K562 (cell line): ENCODE measurements at regions not wholly inside any gene's neighbourhood (a gene's known extent, or its start where the extent isn't known, plus 50 kb on each side); places are given as distances from the start of the nearest gene placed in this dataset.

Experiments used
- ATAC-seq: fragments of 200-7000 bp; cut with Tn5 transposase; 3 replicates; pipeline ENCODE4 v1.9.1; 2020; ENCODE audit warnings: moderate library complexity
- BruUV-seq: library from RNA; stranded (reverse); fragments of 400-500 nt; replicated peaks from 2 replicates; lab custom pipeline; 2021; lab: Mats Ljungman, UMichigan
- CTCF ChIA-PET: fragments of 300-600 bp; formaldehyde crosslinking; extraction: SDS; loops from one replicate; lab custom pipeline; 2021; ENCODE audit warnings: low intra/inter-chr PET ratio; lab: Yijun Ruan, JAX
- POLR2A ChIA-PET: fragments of 300-600, 350-650 bp; sonication (Branson Sonifier 250); formaldehyde crosslinking; extraction: SDS; loops from one replicate; lab custom pipeline; 2021; ENCODE audit warnings: antibody characterized with exemption, inconsistent platforms; lab: Yijun Ruan, JAX
- DNase-seq, 4 experiments: peaks; one replicate each; pipeline versions ENCODE4 v3.0.0 to v3.0.0-alpha.2; 2011 to 2018; ENCODE audit warnings: low spot score in 3 of 4, mixed read lengths in 3 of 4; ENCODE audit errors: extremely low read depth in 1 of 4
- FAIRE-seq: peaks from 2 replicates; lab custom pipeline; 2011; peaks lifted over from hg19 to GRCh38; lab: Jason Lieb, UNC
- H2AFZ ChIP-seq: 2 replicates; pipeline ENCODE4 v1.6.0; 2011; ENCODE audit warnings: low read depth, low read length, control low read depth, inconsistent platforms
- H3K27ac ChIP-seq: fragments of 200-600 bp; 3 replicates; pipeline ENCODE4 v1.8.0; 2011; ENCODE audit warnings: low read depth, mild to moderate bottlenecking, control low read depth, inconsistent platforms, low read length, moderate library complexity, mixed read lengths; ENCODE audit errors: extremely low read depth
- H3K27me3 ChIP-seq, 2 experiments: fragments of 300-600 bp in 1 of 2; 2 replicates in 1 of 2; 3 replicates in 1 of 2; pipeline versions ENCODE4 v1.6.0 to v1.8.0; 2011; ENCODE audit warnings: inconsistent platforms in 2 of 2, low read length in 2 of 2, mild to moderate bottlenecking in 1 of 2, mixed read lengths in 1 of 2, moderate library complexity in 1 of 2; ENCODE audit not compliant: control insufficient read depth in 2 of 2, insufficient read depth in 2 of 2
- H3K36me3 ChIP-seq: fragments of 300-600 bp; 3 replicates; pipeline ENCODE4 v1.8.0; 2011; ENCODE audit warnings: mild to moderate bottlenecking, low read length, inconsistent platforms; ENCODE audit not compliant: control insufficient read depth, insufficient read depth
- H3K4me1 ChIP-seq, 2 experiments: fragments of 200-600 bp in 1 of 2; replicated peaks in 1 of 2; 2 replicates in 1 of 2; 3 replicates in 1 of 2; pipeline versions ENCODE4 v1.5.1 to v1.8.0; 2011; ENCODE audit warnings: inconsistent platforms in 2 of 2, low read length in 2 of 2, mild to moderate bottlenecking in 1 of 2, mixed read lengths in 1 of 2, moderate library complexity in 1 of 2; ENCODE audit not compliant: control insufficient read depth in 2 of 2, insufficient read depth in 2 of 2
- H3K4me2 ChIP-seq: 2 replicates; pipeline ENCODE4 v1.6.1; 2011; ENCODE audit warnings: low read length, control low read depth, inconsistent platforms, mixed read lengths; ENCODE audit not compliant: insufficient read depth
- H3K4me3 ChIP-seq: fragments of 200-600 bp; sonication (generic), shearing (Covaris generic); 2 replicates; pipeline ENCODE4 v1.5.1; 2016; ENCODE audit warnings: control low read depth, inconsistent platforms
- H3K79me2 ChIP-seq: fragments of 200-600 bp; 3 replicates; pipeline ENCODE4 v1.8.0; 2011; ENCODE audit warnings: low read length, inconsistent platforms; ENCODE audit not compliant: control insufficient read depth, insufficient read depth
- H3K9ac ChIP-seq, 2 experiments: 2 replicates each; pipeline versions ENCODE4 v1.6.0 to v1.6.1; 2011; ENCODE audit warnings: low read depth in 2 of 2, low read length in 2 of 2, control low read depth in 1 of 2, inconsistent platforms in 1 of 2, mild to moderate bottlenecking in 1 of 2, mixed read lengths in 1 of 2; ENCODE audit not compliant: insufficient read depth in 1 of 2
- H3K9me1 ChIP-seq: one replicate; pipeline ENCODE4 v1.6.0; 2011; ENCODE audit warnings: inconsistent platforms, mild to moderate bottlenecking, low read length, moderate library complexity; ENCODE audit not compliant: control insufficient read depth, insufficient read depth
- H3K9me3 ChIP-seq: replicated peaks from 2 replicates; pipeline ENCODE4 v1.5.1; 2011; ENCODE audit warnings: low read depth, low read length, inconsistent platforms; ENCODE audit not compliant: control insufficient read depth, insufficient read depth
- H4K20me1 ChIP-seq: replicated peaks from 2 replicates; pipeline ENCODE4 v1.6.1; 2011; ENCODE audit warnings: low read length, inconsistent platforms, mixed read lengths; ENCODE audit not compliant: control insufficient read depth, insufficient read depth
- ARNT ChIP-seq, 2 experiments: fragments of 450-650 bp; IDR thresholded peaks; 2 replicates each; pipeline ENCODE4 v1.6.1; 2016; ENCODE audit warnings: mild to moderate bottlenecking in 1 of 2
- ATF7 ChIP-seq: fragments of 450-650 bp; IDR thresholded peaks from 2 replicates; pipeline ENCODE4 v1.7.1; 2014; ENCODE audit warnings: mild to moderate bottlenecking, moderate library complexity
- JUNB ChIP-seq: fragments of 450-650 bp; formaldehyde crosslinking; conservative IDR thresholded peaks from 2 replicates; pipeline ENCODE4 v1.4.0; 2020; ENCODE audit warnings: mild to moderate bottlenecking
- KDM4B ChIP-seq, 2 experiments: fragments of 450-650 bp in 1 of 2; sonication (generic) in 1 of 2; IDR thresholded peaks; 2 replicates each; pipeline ENCODE4 v1.6.1; 2016 to 2017; ENCODE audit warnings: borderline replicate concordance in 2 of 2, antibody characterized with exemption in 1 of 2, low read depth in 1 of 2, mild to moderate bottlenecking in 1 of 2
- MLLT1 ChIP-seq, 2 experiments: fragments of 450-650 bp; IDR thresholded peaks; 2 replicates each; pipeline ENCODE4 v1.6.1; 2016
- PATZ1 ChIP-seq: fragments of 250-450 bp; sonication (Bioruptor Pico); IDR thresholded peaks from 2 replicates; pipeline ENCODE4 v1.5.0; 2020; ENCODE audit warnings: mild to moderate bottlenecking, borderline replicate concordance
- TEAD2 ChIP-seq: fragments of 450-650 bp; IDR thresholded peaks from 2 replicates; pipeline ENCODE4 v1.6.1; 2016; ENCODE audit warnings: missing genetic modification characterization, control low read depth, missing compliant biosample characterization
- ZBTB11 ChIP-seq, 3 experiments: fragments of 200-800 bp in 1 of 3; fragments of 250-450 bp in 1 of 3; fragments of 450-650 bp in 1 of 3; sonication (Bioruptor Pico) in 1 of 3; sonication (Bioruptor generic) in 1 of 3; formaldehyde crosslinking in 1 of 3; IDR thresholded peaks; 2 replicates each; pipeline versions ENCODE4 v1.6.1 to v1.8.0; 2016 to 2022; ENCODE audit warnings: mild to moderate bottlenecking in 2 of 3, missing genetic modification characterization in 2 of 3, missing compliant biosample characterization in 1 of 3, moderate library complexity in 1 of 3
- ZFP1 ChIP-seq: fragments of 450-650 bp; formaldehyde crosslinking; IDR thresholded peaks from 2 replicates; pipeline ENCODE4 v1.4.0; 2020; ENCODE audit warnings: mild to moderate bottlenecking, mixed read lengths
- ZNF282 ChIP-seq: sonication (generic); formaldehyde crosslinking; IDR thresholded peaks from 2 replicates; pipeline ENCODE4 v1.8.1; 2023; ENCODE audit warnings: missing genetic modification reagents
- ZNF445 ChIP-seq: fragments of 250-450 bp; sonication (Bioruptor Pico); IDR thresholded peaks from 2 replicates; pipeline ENCODE4 v1.4.0; 2020; ENCODE audit warnings: low read depth, mild to moderate bottlenecking, moderate library complexity
- ZNF75A ChIP-seq: fragments of 450-650 bp; formaldehyde crosslinking; IDR thresholded peaks from 2 replicates; pipeline ENCODE4 v1.4.0; 2020; ENCODE audit warnings: mild to moderate bottlenecking
- ZNF830 ChIP-seq: fragments of 250-450 bp; sonication (Bioruptor Pico); IDR thresholded peaks from 2 replicates; pipeline ENCODE4 v1.5.0; 2021; ENCODE audit warnings: mild to moderate bottlenecking
- WGBS: fragments of 100-300 bp; shearing (Covaris generic); methylation state at CpG from one replicate; pipeline ENCODE4 v1.1.6; 2016; ENCODE audit warnings: low coverage, mixed read lengths; ENCODE audit not compliant: insufficient coverage; ENCODE audit errors: missing lambda C conversion rate; 5-methylcytosine and 5-hydroxymethylcytosine counted together
- in situ Hi-C: fragments of 300-500 bp; cut with MboI; formaldehyde crosslinking; loops from 4 replicates; pipeline ENCODE4 v1.15.0; 2018; ENCODE audit warnings: inconsistent platforms, mixed read lengths
- intact Hi-C: fragments of 100-400 bp; cut with micrococcal nuclease; formaldehyde crosslinking; loops from 2 replicates; pipeline ENCODE4 v1.14.2; 2022

- BruUV-seq: no TSS peak
- no peak for ATAC-seq
- in situ Hi-C loops: no loop called here
- H3K9me3 ChIP-seq: no peaks in the 10 kb centered on the region
- H4K20me1 ChIP-seq: no peaks in the 10 kb centered on the region; the same call in 1 of the 2 replicates
- ChIA-PET POLR2A (interaction anchor here (0.7 to 1.2 kb wide), 2 partner anchors 16 to 22 kb away, joined by 3 read pairs; no protein-coding TSS in a partner anchor), CTCF (no interaction called here)
- no peak overlapping the region for H3K4me2 ChIP-seq
- H3K4me1 ChIP-seq: no peaks in the 10 kb centered on the region
- WGBS: 0% methylated on average over 8 of the region's 8 CpGs
- H3K27me3 ChIP-seq: peaks cover 0 to 18% of the 10 kb centered on the region in 2 experiments; a peak in 2 of 5 replicates
- no peaks in the 10 kb centered on the region for H3K79me2 ChIP-seq
- peaks cover 3% of the 10 kb centered on the region for H3K9me1 ChIP-seq
- H3K27ac ChIP-seq: no peak overlapping the region
- no peak overlapping the region for H2AFZ ChIP-seq
- no peak overlapping the region for H3K4me3 ChIP-seq
- no peaks in the 10 kb centered on the region for H3K36me3 ChIP-seq
- intact Hi-C loops: no loop called here
- DNase-seq: no peak
- H3K9ac ChIP-seq: no peak overlapping the region
- no peak for FAIRE-seq
- TF ChIP-seq ARNT (IDR thresholded peaks at IDR 0.05) (no peak), JUNB (CRISPR knock-in tag) (no peak), ZNF75A (CRISPR knock-in tag) (no peak), PATZ1 (CRISPR knock-in tag) (no peak), ZFP1 (CRISPR knock-in tag) (no peak), ZBTB11 (CRISPR knock-in tag; IDR thresholded peaks at IDR 0.05) (no peak), ZNF282 (CRISPR knock-in tag) (no peak), ZNF445 (CRISPR knock-in tag) (no peak), MLLT1 (IDR thresholded peaks at IDR 0.05) (no peak), ZNF830 (CRISPR knock-in tag) (no peak), TEAD2 (tag) (no peak), ATF7 (no peak), KDM4B (IDR thresholded peaks at IDR 0.05; ENCODE audit: borderline replicate concordance in 2 of 2, low read depth in 1 of 2) (no peak)
Measured at GRCh38 chr20:41887500-41887899, 269.3 kb upstream of the CHD6 start.
